GM18951 (cell line): ENCODE measurements at regions not wholly inside any gene's neighbourhood (a gene's known extent, or its start where the extent isn't known, plus 50 kb on each side); places are given as distances from the start of the nearest gene placed in this dataset.

Experiments used
- POLR2A ChIP-seq: IDR thresholded peaks from 4 replicates; pipeline ENCODE4 v1.6.1; 2011; ENCODE audit warnings: mild to moderate bottlenecking; ENCODE audit not compliant: insufficient read length, insufficient read depth; ENCODE audit errors: extremely low read depth
- in situ Hi-C: fragments of 300-500 bp; cut with MboI; formaldehyde crosslinking; loops from one replicate; pipeline ENCODE4 v1.12.0; 2022; ENCODE audit warnings: low sequenced_read_pairs, mixed read lengths, inconsistent platforms; ENCODE audit not compliant: unreplicated experiment

DNA sequence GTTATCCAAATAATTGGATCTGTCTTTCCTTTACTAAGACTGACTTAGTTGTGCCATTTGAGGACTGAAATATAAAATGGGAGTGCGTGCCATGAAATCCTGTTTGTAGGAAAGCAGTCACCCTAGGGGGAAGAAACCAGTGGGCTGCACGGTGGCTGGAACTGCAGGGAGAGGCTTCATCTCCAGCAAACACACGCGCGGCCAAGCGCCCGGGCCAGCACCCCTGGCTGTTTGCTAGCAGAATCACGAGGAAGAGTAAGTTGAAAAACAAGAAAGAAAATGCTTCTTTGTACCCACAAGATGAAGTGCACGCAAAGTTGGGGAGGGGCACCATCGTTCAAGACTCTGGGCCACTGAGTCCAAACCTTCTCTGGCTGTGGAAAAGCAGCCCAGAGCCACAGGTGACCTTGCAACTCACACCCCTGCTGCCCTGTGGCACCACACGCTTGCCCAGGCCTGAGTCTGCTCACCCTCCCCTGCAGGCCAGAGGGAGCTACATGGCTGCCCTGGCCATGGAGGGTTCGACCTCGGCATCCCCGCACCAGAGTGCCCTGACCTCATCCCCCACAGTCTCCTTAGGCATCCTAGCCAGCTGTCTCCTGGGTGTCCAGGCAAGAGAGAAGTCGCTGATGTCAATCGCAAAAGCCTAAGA, 55.2 kb downstream of the IRX2 start:
- in situ Hi-C loops = no loop called here
- TF ChIP-seq POLR2A = no peak

DNA sequence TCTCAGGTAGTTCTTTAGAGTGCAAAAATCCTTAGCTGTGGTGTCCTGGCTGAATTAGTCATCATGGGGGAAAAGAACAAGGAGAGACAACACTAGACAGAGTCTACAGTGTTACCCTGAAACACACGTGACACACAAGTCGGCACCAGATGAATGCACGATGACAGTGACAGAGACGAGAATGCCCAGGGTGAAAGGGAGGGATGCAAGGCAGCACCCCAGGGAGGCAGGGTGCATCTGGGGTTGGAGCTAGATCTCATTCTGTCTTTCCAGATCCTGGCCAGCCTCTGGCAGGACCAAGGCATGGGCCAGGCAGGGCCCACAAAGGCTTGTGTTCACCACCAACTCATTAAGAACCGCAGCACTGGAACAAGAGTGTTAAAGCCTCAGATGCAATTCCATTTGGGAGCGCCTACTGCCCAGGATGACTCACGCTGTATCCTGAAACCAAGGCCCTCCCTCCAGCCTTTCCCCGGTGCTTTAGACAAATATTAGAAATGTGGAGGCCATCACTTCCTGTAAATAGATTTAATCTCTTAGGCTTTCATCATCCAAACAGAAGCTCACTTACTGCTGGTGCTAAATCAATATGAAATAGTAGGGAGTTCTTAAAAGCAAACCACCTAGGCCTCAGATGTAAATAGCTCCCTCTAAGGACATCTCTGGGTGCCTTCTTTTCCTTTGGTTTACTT, 56.1 kb downstream of the IRX2 start:
- in situ Hi-C loops = no loop called here
- TF ChIP-seq POLR2A = no peak

DNA sequence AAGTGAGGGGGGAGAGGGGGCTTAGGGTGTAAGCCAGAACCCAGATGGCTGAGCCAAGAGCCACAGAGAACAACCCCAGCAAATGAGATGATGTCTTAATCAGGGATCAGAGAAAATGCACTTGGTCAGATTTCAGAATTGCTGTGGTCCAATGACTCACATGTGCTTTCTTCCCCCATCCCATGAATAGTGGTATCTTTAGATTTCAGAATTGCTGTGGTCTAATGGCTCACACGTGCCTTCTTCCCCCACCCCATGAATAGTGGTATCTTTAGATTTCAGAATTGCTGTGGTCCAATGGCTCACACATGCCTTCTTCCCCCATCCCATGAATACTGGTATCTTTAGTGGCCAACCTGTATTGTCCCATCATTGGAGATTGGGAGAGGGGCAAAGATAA, 59.9 kb downstream of the IRX2 start:
- in situ Hi-C loops = no loop called here
- TF ChIP-seq POLR2A = no peak

DNA sequence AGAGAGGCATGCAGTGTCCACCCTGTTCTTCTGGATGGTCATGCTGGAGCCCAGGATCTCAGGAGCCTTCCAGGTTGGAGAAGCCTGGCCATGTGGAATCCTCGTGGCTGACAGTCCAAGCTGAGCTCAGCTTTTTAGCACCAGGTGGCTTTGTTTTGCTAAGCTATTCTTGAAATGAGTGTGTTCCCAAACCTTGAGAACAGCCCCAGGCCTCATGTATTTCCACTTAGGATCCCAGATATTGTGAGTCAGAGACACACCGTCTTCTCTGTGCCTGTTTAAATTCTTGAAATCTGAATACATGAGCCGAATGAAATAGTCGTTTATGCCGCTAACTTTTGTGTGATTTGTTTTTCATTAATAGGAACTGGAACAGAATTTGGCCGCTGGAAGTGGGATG, 61.2 kb downstream of the IRX2 start:
- no peak for TF ChIP-seq POLR2A
- in situ Hi-C loops = no loop called here

DNA sequence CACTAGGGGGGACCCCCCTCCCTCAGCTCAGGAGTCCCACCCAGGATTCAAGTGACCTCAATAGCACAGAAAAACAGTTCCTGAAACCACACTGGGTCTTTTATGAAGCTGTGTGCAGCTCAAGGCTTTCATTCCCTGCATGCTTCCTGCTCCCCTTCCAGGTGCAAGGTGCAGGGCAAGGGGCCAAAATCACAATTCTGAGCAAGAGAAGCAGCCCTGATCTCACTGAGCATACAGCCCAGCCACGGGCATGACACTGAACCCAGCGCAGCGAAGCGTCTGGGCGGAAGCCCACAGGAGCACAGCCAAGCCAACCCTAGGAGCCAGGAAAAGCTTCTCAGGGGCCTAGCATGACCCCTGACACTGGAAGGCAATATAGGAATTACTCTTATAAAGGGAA, 62.9 kb downstream of the IRX2 start:
- TF ChIP-seq POLR2A = no peak
- in situ Hi-C loops = no loop called here

DNA sequence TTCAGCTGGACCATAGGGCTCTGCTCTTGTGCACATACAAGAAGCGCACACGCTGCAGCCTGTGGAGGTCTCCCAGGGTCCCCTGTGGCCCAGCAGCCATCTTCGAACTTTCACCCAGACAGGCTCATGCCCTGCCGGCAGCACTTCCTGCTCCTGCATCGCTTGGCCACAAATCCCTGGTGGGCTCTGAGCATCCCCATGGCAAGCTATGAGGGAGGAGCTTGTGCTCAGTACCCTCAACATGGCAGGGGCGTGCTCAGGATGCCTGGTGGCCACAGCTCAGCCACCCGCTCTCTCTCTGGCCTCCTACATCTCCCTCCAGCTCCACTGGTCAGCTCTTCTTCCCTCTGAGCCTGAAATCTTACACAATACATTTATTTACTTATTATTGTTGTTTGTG, 63.7 kb downstream of the IRX2 start:
- in situ Hi-C loops = no loop called here
- TF ChIP-seq POLR2A = no peak

DNA sequence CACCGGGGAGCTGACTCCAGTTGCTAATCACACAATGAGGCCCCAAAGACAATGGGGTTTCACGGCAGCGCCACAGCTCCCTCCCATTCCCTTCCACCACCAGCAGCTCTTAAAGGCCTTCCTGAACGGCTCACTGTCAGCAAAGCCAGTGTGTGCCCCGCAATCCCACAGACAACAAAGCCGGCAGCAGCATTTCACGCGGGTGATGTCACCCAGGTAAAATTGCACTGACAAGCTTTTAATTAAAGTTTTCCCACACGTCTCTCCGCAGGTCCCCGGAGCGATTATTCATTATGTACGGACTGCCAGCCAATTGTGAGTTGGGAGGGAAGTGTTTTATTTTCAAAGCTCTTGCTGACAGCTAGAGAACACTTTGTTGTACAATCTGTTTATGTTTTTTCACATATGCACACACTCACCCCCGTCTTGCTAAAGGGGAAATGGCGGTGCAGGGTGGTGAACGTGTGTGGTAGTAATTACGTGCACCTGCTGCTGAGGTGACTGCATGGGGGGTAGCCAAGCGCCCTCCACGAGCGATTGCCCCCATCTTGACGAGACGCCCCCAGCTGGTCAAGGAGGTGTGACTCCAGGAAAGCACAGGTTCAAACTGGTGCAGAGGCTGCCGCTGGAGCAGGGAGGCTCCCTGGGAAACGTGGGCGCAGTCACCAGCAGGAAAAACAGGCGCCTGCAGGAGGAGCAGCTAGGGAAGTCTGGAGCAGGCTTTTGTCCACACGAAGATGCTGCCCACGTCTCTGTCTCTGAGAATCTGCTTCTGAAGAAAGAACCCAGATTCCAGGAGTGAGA, 65.0 kb downstream of the IRX2 start:
- in situ Hi-C loops = no loop called here
- TF ChIP-seq POLR2A = no peak

DNA sequence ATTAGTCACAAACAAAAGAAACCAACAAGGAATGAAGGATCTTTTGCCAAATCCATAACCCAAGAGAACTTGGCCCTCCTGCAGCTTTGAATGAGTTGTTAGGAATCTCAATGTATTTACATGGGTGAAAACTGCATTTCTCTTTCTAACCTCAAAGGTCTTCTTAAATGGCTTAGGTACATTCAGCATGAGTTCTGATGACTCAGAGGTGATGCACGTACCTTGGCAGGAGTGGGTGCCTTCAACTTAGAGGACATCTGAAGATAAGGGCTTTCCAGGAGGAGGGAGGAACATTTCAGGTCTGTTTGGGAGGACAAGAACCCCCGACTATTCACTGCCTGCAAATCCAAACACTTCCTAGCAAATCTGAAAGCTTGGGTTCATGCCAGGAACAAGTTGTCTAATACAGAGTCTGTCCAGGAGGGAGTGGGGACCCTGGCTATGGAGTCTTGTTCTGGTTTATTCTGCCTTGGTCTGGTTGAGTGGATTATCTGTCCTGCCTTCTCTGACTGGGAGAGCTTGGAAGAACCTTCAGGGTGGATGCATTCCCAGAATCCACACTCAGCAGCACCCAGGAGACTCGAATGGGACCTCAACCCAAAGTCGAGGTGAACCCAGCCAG, 65.7 kb downstream of the IRX2 start:
- TF ChIP-seq POLR2A = no peak
- in situ Hi-C loops = no loop called here

DNA sequence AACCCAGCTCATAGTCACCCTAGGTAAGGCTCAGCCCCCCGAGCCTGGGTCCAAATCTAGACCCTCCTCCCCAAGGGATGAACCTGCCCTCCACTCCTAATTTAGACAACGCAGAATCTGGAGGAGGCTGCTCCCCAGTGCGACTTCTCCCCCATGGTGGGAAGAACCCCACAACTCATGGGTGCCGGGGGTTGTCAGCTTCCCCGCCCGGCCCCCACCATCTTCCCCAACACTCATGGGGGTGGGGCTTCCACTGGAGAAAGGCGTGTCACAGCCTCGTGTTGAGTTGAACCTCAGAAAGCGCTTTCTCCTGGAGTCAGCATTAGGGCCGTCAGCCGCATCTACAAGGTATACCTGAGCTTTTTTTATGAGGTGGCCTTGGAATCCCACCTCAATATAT, 66.9 kb downstream of the IRX2 start:
- in situ Hi-C loops = no loop called here
- TF ChIP-seq POLR2A = no peak

DNA sequence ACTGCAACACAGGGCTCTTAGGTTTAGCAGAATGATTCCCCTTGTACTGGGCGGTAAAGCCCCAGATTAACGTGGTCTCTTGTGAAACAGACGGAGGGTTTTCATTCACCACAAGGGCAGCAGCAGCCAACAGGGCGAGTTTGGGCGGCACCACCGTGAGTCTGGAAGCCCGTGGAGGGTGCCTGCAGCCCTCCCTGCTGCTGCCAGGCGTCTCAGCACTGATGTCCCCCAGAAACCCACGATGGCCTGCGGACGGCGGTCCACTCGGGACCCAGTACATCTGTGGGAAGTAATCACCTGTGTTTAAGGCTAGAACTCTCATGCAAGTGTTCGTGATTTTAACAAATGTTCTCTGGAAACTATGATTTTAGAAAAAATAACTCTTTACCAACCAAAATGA, 67.8 kb downstream of the IRX2 start:
- in situ Hi-C loops = no loop called here

DNA sequence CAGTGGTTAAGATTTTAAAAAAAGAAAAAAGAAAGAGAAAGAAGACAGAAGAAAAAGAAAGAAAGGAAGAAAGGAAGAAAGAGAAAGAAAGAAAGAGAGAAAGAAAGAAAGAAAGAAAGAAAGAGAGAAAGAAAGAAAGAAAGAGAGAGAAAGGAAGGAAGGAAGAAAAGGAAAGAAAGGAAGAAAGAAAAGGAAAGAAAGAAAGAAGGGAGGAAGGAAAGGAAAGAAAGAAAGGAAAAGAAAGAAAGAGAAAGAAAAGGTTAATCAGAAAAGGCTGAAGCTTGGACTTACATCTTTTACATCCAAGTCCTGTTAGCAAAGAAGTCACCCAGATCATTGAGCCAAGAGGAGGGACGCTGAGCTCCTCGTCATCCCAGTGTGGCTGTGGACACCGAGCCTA, 70.0 kb downstream of the IRX2 start:
- TF ChIP-seq POLR2A = no peak
- in situ Hi-C loops = no loop called here

More for the DNA sequence above, 67.8 kb downstream of the IRX2 start:
- no peak for TF ChIP-seq POLR2A

DNA sequence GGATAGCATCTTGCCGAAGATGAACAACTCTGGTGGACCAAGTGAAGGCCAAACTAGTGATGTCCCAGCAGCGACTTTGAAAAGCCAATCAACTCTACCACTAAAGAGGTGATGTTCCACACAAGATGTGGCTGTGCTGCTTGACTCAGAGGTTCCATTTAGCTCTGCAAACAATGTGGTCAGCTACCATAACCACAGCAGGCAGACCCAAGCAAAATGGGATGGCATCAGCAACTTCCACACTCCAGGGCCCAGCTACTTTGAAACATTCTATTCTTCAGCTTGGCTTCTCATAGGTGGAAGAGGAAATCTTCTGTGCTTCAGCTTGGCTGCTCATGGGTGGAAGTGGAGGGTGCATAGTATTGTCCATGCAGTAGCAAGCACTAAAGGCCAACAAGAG, 70.5 kb downstream of the IRX2 start:
- in situ Hi-C loops = no loop called here
- TF ChIP-seq POLR2A = no peak

DNA sequence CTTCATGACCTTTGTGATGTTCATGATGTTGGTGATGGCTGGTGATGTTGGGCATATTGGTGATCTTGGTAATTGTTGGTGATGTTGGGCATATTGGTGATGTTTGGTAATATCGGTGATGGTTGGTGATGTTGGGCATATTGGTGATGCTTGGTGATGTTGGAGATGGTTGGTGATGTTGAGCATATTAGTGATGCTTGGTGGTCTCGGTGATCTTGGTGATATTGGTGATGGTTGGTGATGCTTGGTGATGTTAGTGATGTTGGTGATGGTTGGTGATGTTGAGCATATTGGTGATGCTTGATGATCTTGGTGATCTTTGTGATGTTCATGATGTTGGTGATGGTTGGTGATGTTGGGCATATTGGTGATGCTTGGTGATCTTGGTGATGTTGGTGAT, 73.8 kb downstream of the IRX2 start:
- TF ChIP-seq POLR2A = no peak
- in situ Hi-C loops = no loop called here

DNA sequence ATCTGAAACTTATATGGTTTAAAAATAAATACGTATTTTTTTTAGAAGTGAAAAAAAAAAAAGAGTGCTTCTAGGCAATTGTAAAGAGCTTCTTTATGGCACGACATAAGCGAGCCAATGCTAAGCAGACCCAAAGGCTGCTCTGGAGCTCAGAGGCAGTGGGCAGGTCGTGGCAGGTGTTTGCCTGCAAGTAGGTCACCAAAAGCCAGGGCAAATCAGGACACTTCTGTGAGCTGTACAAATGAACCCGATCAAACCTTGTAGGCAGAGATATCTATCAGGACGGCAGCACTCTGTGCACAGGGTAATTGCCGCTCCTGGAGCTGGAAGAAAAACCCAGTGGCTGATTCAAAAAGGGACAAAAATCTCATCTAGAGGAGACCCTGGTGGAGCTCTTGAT, 75.9 kb downstream of the IRX2 start:
- in situ Hi-C loops = no loop called here

DNA sequence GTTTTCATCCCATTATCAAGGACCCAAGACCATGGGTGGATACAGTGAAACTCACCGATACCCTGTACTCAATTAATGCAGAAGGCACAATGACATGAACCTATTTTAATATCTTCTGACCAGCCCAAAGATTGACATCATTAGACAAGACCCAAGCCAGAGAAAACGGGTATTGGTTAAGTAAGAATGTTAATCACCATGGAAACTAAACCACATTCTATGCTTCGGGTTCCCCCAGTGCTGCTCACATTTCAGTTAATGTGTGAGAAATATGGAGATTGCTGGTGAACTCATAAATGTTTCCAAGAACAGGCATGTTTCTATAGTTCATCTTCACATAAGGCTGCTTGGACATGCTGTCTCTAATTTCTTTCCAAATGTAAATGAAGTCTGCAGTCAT, 77.0 kb downstream of the IRX2 start:
- in situ Hi-C loops = no loop called here
- TF ChIP-seq POLR2A = no peak

More for the DNA sequence above, 75.9 kb downstream of the IRX2 start:
- no peak for TF ChIP-seq POLR2A
